ENCODE measurements at regions not wholly inside any gene's neighbourhood (a gene's known extent, or its start where the extent isn't known, plus 50 kb on each side); places are given as distances from the start of the nearest gene placed in this dataset.
A peak's percentile ranks its signal among the peaks of the same experiment; 100 is the strongest.

DNA sequence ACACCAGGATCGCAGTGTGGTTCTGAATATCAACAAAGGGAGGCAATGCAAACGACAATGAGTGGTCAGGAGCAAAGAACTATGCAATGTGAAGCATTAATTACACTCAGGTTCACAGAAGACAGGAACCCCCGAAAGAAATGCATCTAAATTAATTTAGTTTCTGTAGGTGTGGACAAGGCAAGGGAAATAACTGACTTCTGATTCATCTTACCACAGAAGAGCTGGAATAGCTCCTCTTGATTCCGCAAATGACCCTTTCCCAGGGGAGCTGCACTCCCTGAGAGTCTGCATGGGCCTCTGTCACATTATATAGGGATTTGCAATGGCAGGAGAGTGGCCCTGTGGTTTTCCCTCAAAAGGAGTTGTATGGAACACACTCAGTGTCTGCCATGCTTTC lies 263.9 kb upstream of the APCDD1 start:
- ChIA-PET POLR2A (ENCODE audit: low non-redundant PET) (no interaction called here), CTCF (no interaction called here)
- no peak overlapping the region for H3K27ac ChIP-seq
- TF ChIP-seq, protein P1, sequence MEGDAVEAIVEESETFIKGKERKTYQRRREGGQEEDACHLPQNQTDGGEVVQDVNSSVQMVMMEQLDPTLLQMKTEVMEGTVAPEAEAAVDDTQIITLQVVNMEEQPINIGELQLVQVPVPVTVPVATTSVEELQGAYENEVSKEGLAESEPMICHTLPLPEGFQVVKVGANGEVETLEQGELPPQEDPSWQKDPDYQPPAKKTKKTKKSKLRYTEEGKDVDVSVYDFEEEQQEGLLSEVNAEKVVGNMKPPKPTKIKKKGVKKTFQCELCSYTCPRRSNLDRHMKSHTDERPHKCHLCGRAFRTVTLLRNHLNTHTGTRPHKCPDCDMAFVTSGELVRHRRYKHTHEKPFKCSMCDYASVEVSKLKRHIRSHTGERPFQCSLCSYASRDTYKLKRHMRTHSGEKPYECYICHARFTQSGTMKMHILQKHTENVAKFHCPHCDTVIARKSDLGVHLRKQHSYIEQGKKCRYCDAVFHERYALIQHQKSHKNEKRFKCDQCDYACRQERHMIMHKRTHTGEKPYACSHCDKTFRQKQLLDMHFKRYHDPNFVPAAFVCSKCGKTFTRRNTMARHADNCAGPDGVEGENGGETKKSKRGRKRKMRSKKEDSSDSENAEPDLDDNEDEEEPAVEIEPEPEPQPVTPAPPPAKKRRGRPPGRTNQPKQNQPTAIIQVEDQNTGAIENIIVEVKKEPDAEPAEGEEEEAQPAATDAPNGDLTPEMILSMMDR (conservative IDR thresholded peaks at IDR 0.05; ENCODE audit: low read depth) = no peak
- no peak for DNase-seq (ENCODE audit: low spot score)

DNA sequence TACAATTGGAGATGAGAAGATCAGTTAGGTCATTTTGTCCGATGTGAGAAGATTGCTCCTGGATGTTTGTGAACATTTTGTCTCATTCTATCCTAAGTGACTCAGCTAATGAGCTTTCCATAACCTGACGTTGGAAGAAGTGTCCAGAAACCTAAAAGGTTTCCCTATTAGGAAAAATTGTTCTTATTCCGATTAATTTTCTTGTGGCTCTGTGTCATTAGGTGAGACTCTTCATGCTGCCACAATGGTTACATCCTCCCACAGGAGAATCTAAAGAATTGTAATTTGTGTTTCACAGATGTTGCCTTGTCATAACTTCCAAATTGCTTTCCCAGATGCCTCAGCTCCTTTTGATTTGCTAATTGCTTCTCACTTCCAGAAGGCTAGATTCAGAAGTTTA lies 261.0 kb upstream of the APCDD1 start:
- CTCF ChIA-PET = interaction anchor here (0.9 kb wide), 1 partner anchor 324 kb away, joined by 4 read pairs; no protein-coding TSS in a partner anchor
- H3K27ac ChIP-seq = no peak overlapping the region
- POLR2A ChIA-PET (ENCODE audit: low non-redundant PET) = no interaction called here
- DNase-seq (ENCODE audit: low spot score) = no peak
- TF ChIP-seq, protein P1 (conservative IDR thresholded peaks at IDR 0.05; ENCODE audit: low read depth) = no peak

DNA sequence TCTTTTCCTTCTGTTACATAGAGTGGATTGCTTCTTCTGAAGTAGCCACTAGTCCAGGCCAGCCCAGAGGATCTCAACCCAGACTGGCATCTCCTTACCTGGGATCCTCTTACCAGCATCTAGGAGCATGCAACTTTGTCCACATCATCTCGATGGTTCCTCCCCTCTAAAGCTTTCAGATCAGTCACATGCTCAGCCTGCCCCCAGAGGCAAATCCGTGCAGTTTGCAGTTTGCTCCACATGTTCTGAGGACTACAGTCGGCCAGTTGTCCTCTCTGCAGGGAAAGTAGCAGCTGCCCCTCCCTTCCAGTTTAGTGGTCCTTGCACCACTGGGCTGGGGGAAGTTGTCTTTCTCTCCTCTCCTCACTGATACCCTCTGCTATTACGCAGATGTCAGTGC lies 259.8 kb upstream of the APCDD1 start:
- DNase-seq (ENCODE audit: low spot score) = no peak
- POLR2A ChIA-PET (ENCODE audit: low non-redundant PET) = no interaction called here
- peak overlapping the region; percentile 26; the same call in 1 of the 2 replicates for H3K27ac ChIP-seq
- TF ChIP-seq, protein P1 (conservative IDR thresholded peaks at IDR 0.05; ENCODE audit: low read depth) = no peak
- CTCF ChIA-PET = no interaction called here

DNA sequence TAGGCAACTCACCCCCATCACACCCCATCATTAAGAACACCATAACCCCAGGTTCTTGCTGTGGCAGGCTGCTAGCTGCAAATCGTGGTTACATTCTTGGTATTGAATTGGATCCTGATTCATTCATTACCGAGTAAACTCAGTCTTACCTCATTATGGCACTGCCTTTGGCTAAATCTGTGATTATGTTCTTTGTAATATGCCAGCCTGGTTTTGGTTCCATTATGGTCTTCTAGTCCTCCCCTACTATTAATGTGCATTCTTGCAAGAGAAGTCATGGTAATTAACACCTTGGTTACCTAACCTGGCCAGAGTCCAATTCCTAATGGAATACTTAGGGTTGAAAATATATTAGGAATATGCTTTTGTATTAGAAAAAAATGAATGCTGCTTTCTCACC lies 258.9 kb upstream of the APCDD1 start:
- peak; percentile 49 for DNase-seq (ENCODE audit: low spot score)
- CTCF ChIA-PET = no interaction called here
- no peak overlapping the region for H3K27ac ChIP-seq
- POLR2A ChIA-PET (ENCODE audit: low non-redundant PET) = no interaction called here
- TF ChIP-seq, protein P1 (conservative IDR thresholded peaks at IDR 0.05; ENCODE audit: low read depth) = no peak

DNA sequence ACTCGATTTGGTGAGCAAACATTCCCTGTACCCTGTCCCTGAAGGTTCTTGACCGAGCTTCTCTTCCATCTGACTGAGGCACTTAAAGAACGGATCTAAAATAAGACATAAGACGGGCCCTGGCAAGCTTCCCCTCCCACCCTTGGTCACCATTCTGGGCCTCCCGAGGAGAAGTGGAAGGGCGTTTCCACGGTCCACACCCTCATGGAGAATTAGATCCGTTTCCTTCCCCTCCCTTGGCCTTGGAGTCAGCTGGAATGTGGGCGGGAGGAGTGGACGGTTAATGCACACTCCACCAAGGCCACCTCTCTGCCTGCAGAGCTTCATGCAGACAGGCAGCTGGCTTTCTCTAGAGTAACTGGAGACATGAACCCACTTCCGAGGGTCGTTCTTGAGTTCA lies 257.3 kb upstream of the APCDD1 start:
- POLR2A ChIA-PET (ENCODE audit: low non-redundant PET) = no interaction called here
- TF ChIP-seq, protein P1 (conservative IDR thresholded peaks at IDR 0.05; ENCODE audit: low read depth) = no peak
- DNase-seq (ENCODE audit: low spot score) = peak; percentile 36
- peak overlapping the region; percentile 17; the same call in 1 of the 2 replicates for H3K27ac ChIP-seq
- CTCF ChIA-PET = no interaction called here

DNA sequence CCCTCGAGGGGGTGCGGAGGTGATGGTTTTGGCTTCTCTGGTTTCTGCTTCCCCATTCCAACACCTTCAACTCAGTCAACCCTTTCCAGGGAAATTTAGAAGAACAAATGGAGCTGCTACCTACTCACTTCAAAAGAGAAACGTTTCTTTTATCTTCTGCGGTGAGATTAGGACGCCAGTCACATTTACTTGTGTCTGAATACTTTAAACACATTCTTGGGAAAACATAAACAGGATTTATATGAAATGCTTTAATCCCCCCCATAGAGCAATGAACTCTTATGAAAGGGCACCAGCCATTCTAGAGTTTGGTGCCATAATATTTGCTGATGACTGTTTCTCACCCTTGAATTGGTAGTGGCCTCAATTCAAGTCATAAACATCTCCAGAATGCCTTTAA lies 253.2 kb upstream of the APCDD1 start:
- CTCF ChIA-PET = no interaction called here
- TF ChIP-seq, protein P1 (conservative IDR thresholded peaks at IDR 0.05; ENCODE audit: low read depth) = no peak
- POLR2A ChIA-PET (ENCODE audit: low non-redundant PET) = no interaction called here
- no peak for DNase-seq (ENCODE audit: low spot score)
- H3K27ac ChIP-seq = no peak overlapping the region

DNA sequence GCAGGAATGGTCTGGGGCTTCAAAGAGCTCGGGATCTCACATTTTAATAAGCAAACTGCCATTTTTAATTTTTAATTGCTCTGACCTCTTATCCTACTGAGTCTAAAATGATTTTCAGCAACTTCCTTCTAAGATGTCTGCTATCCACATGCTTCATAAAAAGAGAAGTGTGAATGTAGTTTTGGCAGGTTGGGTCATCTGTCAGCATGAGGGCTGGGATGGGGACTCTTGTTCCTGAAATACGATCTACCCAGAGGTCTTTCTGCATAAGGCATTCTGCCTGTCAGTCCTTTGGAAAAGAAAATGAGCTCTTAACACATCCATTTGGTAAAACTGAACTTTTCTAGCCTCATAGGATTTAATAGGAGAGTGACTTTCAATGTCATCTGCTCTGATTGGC lies 252.8 kb upstream of the APCDD1 start:
- TF ChIP-seq, protein P1 (conservative IDR thresholded peaks at IDR 0.05; ENCODE audit: low read depth) = no peak
- DNase-seq (ENCODE audit: low spot score) = no peak
- no peak overlapping the region for H3K27ac ChIP-seq
- POLR2A ChIA-PET (ENCODE audit: low non-redundant PET) = no interaction called here
- CTCF ChIA-PET = no interaction called here
